Upper lobe of left lung (tissue), 6 donors: ENCODE measurements at regions not wholly inside any gene's neighbourhood (a gene's known extent, or its start where the extent isn't known, plus 50 kb on each side); places are given as distances from the start of the nearest gene placed in this dataset.

Experiments
- ATAC-seq, 2 donors: fragments of 200-7000 bp; cut with Tn5 transposase; one replicate each; pipeline ENCODE4 v1.9.1; 2022; ENCODE audit warnings: mild to moderate bottlenecking in 2 of 2, moderate library complexity in 2 of 2; ENCODE audit not compliant: low FRiP score in 2 of 2
- DNase-seq, 2 donors: peaks; one replicate each; pipeline ENCODE4 v3.0.0-alpha.2; 2019 to 2020
- H3K27ac ChIP-seq, 4 donors: fragments of 200-600 bp; sonication (generic); one replicate each; pipeline ENCODE4 v1.5.1; 2016 to 2019
- H3K27me3 ChIP-seq, 4 donors: fragments of 200-600 bp; sonication (generic); one replicate each; pipeline ENCODE4 v1.5.1; 2017 to 2019
- H3K36me3 ChIP-seq, 4 donors: fragments of 200-600 bp; sonication (generic); one replicate each; pipeline ENCODE4 v1.5.1; 2016 to 2019
- H3K4me1 ChIP-seq, 4 donors: fragments of 200-600 bp; sonication (generic); one replicate each; pipeline ENCODE4 v1.5.1; 2018 to 2019
- H3K4me3 ChIP-seq, 4 donors: fragments of 200-600 bp; sonication (generic); one replicate each; pipeline ENCODE4 v1.5.1; 2017 to 2019; ENCODE audit warnings: mild to moderate bottlenecking in 2 of 4, moderate library complexity in 1 of 4
- H3K9me3 ChIP-seq, 4 donors: fragments of 200-600 bp; sonication (generic); one replicate each; pipeline ENCODE4 v1.5.1; 2018 to 2019
- CTCF ChIP-seq, 6 experiments: fragments of 450-650 bp in 4 of 6; fragments of 200-600 bp in 2 of 6; sonication (generic) in 2 of 6; IDR thresholded peaks; one replicate each; pipeline ENCODE4 v1.5.1; 2016 to 2019; ENCODE audit warnings: antibody characterized with exemption in 6 of 6
- EP300 ChIP-seq, 4 donors: sonication (generic); formaldehyde crosslinking; IDR thresholded peaks; one replicate each; pipeline ENCODE4 v1.5.1; 2017; ENCODE audit warnings: antibody characterized with exemption in 4 of 4, control low read depth in 2 of 4
- POLR2A ChIP-seq, 4 donors: fragments of 450-650 bp; IDR thresholded peaks; one replicate each; pipeline ENCODE4 v1.5.1; 2016 to 2017; ENCODE audit warnings: antibody characterized with exemption in 4 of 4, mild to moderate bottlenecking in 2 of 4
- POLR2AphosphoS5 ChIP-seq, 2 donors: sonication (generic); formaldehyde crosslinking; IDR thresholded peaks; one replicate each; pipeline ENCODE4 v1.5.1; 2017; ENCODE audit warnings: antibody characterized with exemption in 2 of 2
- WGBS, 2 donors: methylation state at CpG; one replicate each; pipeline ENCODE4 v1.1.5; 2017 to 2018; 5-methylcytosine and 5-hydroxymethylcytosine counted together
- donor health status: DM: no; HTN: no; CAD: no; lungs with moderate emphysema.
- donor health status: DM: no; HTN: yes; CAD: no; lungs with severe emphysema.

- DNase-seq (no peak), ATAC-seq (no peak)
- H3K27ac ChIP-seq = peak overlapping the region in 1 of 4 donors; percentile 69
- no peak for TF ChIP-seq POLR2AphosphoS5 (IDR thresholded peaks at IDR 0.05)
- TF ChIP-seq CTCF (IDR thresholded peaks at IDR 0.05) = no peak
- TF ChIP-seq EP300 (IDR thresholded peaks at IDR 0.05) = no peak
- no peak for TF ChIP-seq POLR2A (IDR thresholded peaks at IDR 0.05)
- 88 to 92% methylated on average over 1 of the region's 1 CpG for WGBS, 2 donors
- H3K4me1 ChIP-seq = peaks cover 0 to 19% (median 6%) of the 10 kb centered on the region in 4 donors
- H3K4me3 ChIP-seq = no peak overlapping the region
- no peaks in the 10 kb centered on the region for H3K9me3 ChIP-seq
- no peaks in the 10 kb centered on the region for H3K27me3 ChIP-seq
- no peaks in the 10 kb centered on the region for H3K36me3 ChIP-seq
Observed at GRCh38 chr15:70461992-70462391, 301.4 kb downstream of the UACA start.

- Histone ChIP-seq H3K9me3 (no peaks in the 10 kb centered on the region), H3K4me3 (no peak overlapping the region), H3K4me1 (peaks cover 0 to 19% (median 6%) of the 10 kb centered on the region in 4 donors), H3K27ac (no peak overlapping the region), H3K36me3 (no peaks in the 10 kb centered on the region), H3K27me3 (no peaks in the 10 kb centered on the region)
- DNase-seq (no peak), ATAC-seq (no peak)
- TF ChIP-seq CTCF (IDR thresholded peaks at IDR 0.05) (no peak), POLR2AphosphoS5 (IDR thresholded peaks at IDR 0.05) (no peak), EP300 (IDR thresholded peaks at IDR 0.05) (no peak), POLR2A (IDR thresholded peaks at IDR 0.05) (no peak)
- 68 to 80% methylated on average over 1 of the region's 1 CpG for WGBS, 2 donors
Observed at GRCh38 chr15:70461017-70461416, 302.3 kb downstream of the UACA start.

- no peaks in the 10 kb centered on the region for H3K27me3 ChIP-seq
- no peaks in the 10 kb centered on the region for H3K9me3 ChIP-seq
- peaks cover 0 to 19% (median 6%) of the 10 kb centered on the region in 4 donors for H3K4me1 ChIP-seq
- WGBS, 2 donors = 90 to 95% methylated on average over 4 of the region's 4 CpGs
- peak overlapping the region in 1 of 4 donors; percentile 57 for H3K27ac ChIP-seq
- no peak for ATAC-seq
- TF ChIP-seq EP300 (IDR thresholded peaks at IDR 0.05) (no peak), CTCF (IDR thresholded peaks at IDR 0.05) (no peak), POLR2A (IDR thresholded peaks at IDR 0.05) (no peak), POLR2AphosphoS5 (IDR thresholded peaks at IDR 0.05) (no peak)
- H3K36me3 ChIP-seq = no peaks in the 10 kb centered on the region
- no peak overlapping the region for H3K4me3 ChIP-seq
- no peak for DNase-seq
Observed at GRCh38 chr15:70459312-70459711, 304.0 kb downstream of the UACA start.

- no peaks in the 10 kb centered on the region for H3K9me3 ChIP-seq
- 88 to 90% methylated on average over 5 of the region's 5 CpGs for WGBS, 2 donors
- H3K36me3 ChIP-seq = no peaks in the 10 kb centered on the region
- no peak for DNase-seq
- no peak overlapping the region for H3K27ac ChIP-seq
- no peaks in the 10 kb centered on the region for H3K27me3 ChIP-seq
- no peak overlapping the region for H3K4me3 ChIP-seq
- ATAC-seq = no peak
- TF ChIP-seq EP300 (IDR thresholded peaks at IDR 0.05) (no peak), CTCF (IDR thresholded peaks at IDR 0.05) (no peak), POLR2A (IDR thresholded peaks at IDR 0.05) (no peak), POLR2AphosphoS5 (IDR thresholded peaks at IDR 0.05) (no peak)
- H3K4me1 ChIP-seq = peaks cover 0 to 12% (median 5%) of the 10 kb centered on the region in 4 donors
Observed at GRCh38 chr15:70453766-70454165, 309.6 kb downstream of the UACA start.

GRCh38 chr15:70453238-70453637, 310.1 kb downstream of the UACA start:
- DNase-seq (no peak), ATAC-seq (no peak)
- Histone ChIP-seq H3K9me3 (no peaks in the 10 kb centered on the region), H3K27ac (peak overlapping the region in 1 of 4 donors; percentile 19), H3K36me3 (no peaks in the 10 kb centered on the region), H3K27me3 (no peaks in the 10 kb centered on the region), H3K4me3 (no peak overlapping the region), H3K4me1 (peaks cover 0 to 14% (median 7%) of the 10 kb centered on the region in 4 donors)
- TF ChIP-seq POLR2AphosphoS5 (IDR thresholded peaks at IDR 0.05) (no peak), POLR2A (IDR thresholded peaks at IDR 0.05) (no peak)
- WGBS, 2 donors = 60 to 66% methylated on average over 6 of the region's 6 CpGs
